Ishikawa (cell line): ENCODE measurements at regions not wholly inside any gene's neighbourhood (a gene's known extent, or its start where the extent isn't known, plus 50 kb on each side); places are given as distances from the start of the nearest gene placed in this dataset.

Experiments
- CEBPB ChIP-seq: IDR thresholded peaks from 2 replicates; pipeline ENCODE4 v1.6.1; 2012
- CREB1 ChIP-seq: IDR thresholded peaks from 2 replicates; pipeline ENCODE4 v1.6.1; 2012; ENCODE audit warnings: low read depth
- EGR1 ChIP-seq: IDR thresholded peaks from 2 replicates; pipeline ENCODE4 v1.6.1; 2012
- EP300 ChIP-seq: IDR thresholded peaks from 2 replicates; pipeline ENCODE4 v1.6.1; 2012; ENCODE audit warnings: borderline replicate concordance
- FOXM1 ChIP-seq: IDR thresholded peaks from 2 replicates; pipeline ENCODE4 v1.6.1; 2012; ENCODE audit warnings: low read depth, borderline replicate concordance
- NFIC ChIP-seq: IDR thresholded peaks from 2 replicates; pipeline ENCODE4 v1.6.1; 2012
- RAD21 ChIP-seq: IDR thresholded peaks from 2 replicates; pipeline ENCODE4 v1.6.1; 2012; ENCODE audit warnings: low read depth
- TAF1 ChIP-seq: IDR thresholded peaks from 2 replicates; pipeline ENCODE4 v1.6.1; 2012; ENCODE audit warnings: low read depth, mild to moderate bottlenecking
- TCF12 ChIP-seq: IDR thresholded peaks from 2 replicates; pipeline ENCODE4 v1.6.1; 2012; ENCODE audit warnings: low read depth
- TEAD4 ChIP-seq: IDR thresholded peaks from 2 replicates; pipeline ENCODE4 v1.6.1; 2012
- YY1 ChIP-seq: IDR thresholded peaks from 2 replicates; pipeline ENCODE4 v1.6.1; 2012; ENCODE audit warnings: low read depth
- ZBTB7A ChIP-seq: IDR thresholded peaks from 2 replicates; pipeline ENCODE4 v1.6.1; 2012; ENCODE audit warnings: low read depth
- TF ChIP-seq, protein P1 (sequence below): IDR thresholded peaks from 2 replicates; pipeline ENCODE4 v1.6.1; 2012
- TF ChIP-seq, protein P2 (sequence below): IDR thresholded peaks from 2 replicates; pipeline ENCODE4 v1.6.1; 2012
- TF ChIP-seq, protein P3 (sequence below): IDR thresholded peaks from 2 replicates; pipeline ENCODE4 v1.6.1; 2012; ENCODE audit warnings: low read depth, mild to moderate bottlenecking

DNA sequence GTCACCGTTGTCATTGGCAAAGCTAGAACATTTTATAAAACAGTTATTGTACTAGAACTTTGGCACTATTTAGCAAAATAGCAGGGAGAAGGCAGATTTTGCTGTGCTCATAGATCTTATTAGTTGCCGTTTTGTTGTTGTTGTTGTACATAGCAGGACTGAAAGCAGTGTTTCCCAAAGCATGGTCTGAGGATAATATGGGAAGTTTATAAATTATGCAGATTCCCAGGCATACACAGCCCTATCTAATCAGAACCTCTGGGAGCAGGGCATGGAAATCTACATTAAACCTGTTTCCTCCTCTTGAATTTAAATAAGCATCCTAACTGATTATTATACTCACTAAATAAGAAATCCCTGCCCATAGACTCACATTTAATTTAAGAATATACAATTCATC, 87.9 kb downstream of the RAP2B start:
- TF ChIP-seq NFIC, result no peak
- TF ChIP-seq, protein P1, sequence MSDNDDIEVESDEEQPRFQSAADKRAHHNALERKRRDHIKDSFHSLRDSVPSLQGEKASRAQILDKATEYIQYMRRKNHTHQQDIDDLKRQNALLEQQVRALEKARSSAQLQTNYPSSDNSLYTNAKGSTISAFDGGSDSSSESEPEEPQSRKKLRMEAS, result no peak
- no peak for TF ChIP-seq EP300
- no peak for TF ChIP-seq ZBTB7A
- no peak for TF ChIP-seq RAD21
- no peak for TF ChIP-seq YY1
- TF ChIP-seq CREB1, result no peak

DNA sequence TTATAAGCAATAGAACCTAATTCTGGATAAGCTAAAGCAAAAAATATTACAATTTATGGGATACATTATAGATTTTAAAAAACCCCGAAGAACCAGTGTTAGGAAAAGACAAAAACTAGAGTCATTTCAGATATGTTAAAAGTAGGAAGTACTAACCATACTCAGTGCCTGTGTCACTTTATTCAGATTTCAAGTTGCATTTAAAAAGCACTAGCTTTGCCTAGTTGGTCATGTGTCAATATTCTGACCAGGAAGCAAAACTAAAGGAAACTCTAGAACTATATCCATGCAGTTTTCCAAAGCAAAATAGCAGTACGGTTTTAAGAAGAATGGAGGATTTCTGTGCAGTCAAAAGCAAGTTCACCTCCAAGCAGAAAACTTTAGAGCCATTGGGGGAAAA, 88.4 kb downstream of the RAP2B start:
- no peak for TF ChIP-seq TEAD4

DNA sequence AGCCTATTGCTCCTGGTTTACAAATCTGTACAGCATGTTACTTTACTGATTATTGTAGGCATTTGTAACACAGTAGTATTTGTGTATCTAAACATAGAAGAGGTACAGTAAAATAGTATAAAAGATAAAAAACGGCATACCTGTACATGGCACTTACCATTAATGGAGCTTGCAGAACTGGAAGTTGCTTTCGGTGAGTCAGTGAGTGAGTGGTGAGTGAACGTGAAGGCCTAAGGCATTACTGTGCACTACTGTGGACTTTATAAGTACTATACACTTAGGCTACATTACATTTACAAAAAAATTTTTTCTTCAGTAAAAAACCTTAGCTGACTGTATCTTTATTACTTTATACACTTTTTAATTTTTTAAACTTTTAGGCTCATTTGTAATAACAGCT, 90.9 kb downstream of the RAP2B start:
- TF ChIP-seq TEAD4 (no peak), YY1 (no peak)

DNA sequence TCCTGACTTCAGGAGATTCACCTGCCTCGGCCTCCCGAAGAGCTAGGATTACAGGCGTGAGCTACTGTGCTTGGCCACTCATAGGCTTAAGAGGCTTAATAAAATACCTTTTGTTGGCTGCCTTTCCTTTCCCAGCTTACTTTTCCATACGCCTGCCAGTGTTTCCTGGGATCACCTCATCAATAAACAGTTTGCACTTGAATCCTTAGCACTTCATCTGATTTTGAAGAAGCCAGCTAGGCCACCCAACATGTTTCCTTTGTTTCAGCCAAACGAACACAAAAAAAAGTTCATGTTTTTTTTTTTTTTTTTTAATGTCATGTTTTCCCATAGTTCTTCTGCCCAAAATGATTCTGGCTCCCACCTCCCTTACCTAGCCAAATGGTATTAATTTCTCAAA, 92.3 kb downstream of the RAP2B start:
- TF ChIP-seq TAF1, result no peak
- TF ChIP-seq, protein P2, sequence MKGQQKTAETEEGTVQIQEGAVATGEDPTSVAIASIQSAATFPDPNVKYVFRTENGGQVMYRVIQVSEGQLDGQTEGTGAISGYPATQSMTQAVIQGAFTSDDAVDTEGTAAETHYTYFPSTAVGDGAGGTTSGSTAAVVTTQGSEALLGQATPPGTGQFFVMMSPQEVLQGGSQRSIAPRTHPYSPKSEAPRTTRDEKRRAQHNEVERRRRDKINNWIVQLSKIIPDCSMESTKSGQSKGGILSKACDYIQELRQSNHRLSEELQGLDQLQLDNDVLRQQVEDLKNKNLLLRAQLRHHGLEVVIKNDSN, result no peak
- TF ChIP-seq FOXM1, result no peak
- TF ChIP-seq ZBTB7A, result no peak
- TF ChIP-seq CEBPB, result no peak
- no peak for TF ChIP-seq CREB1
- no peak for TF ChIP-seq TCF12
- no peak for TF ChIP-seq YY1
- no peak for TF ChIP-seq EP300

DNA sequence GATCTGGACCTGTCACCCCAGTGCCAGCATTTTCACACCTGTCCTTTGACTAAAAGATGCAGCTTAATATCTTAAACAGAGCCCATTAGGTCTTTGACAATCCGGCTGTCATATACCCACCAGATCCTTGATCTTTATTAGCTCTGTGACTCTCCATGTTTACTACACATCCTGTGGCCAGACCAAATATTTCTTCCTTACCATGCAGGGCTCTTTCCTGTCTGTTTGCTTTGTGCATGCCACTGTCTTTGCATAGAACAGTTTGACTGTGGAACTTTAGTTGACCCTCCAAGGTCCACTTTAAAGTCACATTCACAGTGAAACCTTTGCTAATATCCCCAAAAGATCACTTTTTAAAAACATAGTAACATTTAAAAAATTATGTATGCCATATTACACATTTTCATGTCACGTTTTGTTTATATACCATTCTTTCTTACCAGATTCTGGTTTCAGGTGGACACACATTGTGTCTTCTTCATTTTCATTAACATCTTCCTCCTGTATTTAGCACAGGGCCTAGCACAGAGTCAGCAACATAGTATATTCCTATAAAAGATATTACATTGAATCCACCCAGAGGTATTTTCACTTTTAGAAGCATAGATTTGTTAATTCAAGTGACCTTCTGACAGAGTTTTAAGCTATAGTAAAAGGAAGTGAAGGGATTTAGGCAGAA, 95.8 kb downstream of the RAP2B start:
- no peak for TF ChIP-seq EP300
- no peak for TF ChIP-seq TAF1
- no peak for TF ChIP-seq TEAD4
- no peak for TF ChIP-seq CREB1
- TF ChIP-seq TCF12, result no peak
- TF ChIP-seq FOXM1, result no peak
- no peak for TF ChIP-seq NFIC
- TF ChIP-seq, protein P2, result no peak
- TF ChIP-seq RAD21, result no peak

DNA sequence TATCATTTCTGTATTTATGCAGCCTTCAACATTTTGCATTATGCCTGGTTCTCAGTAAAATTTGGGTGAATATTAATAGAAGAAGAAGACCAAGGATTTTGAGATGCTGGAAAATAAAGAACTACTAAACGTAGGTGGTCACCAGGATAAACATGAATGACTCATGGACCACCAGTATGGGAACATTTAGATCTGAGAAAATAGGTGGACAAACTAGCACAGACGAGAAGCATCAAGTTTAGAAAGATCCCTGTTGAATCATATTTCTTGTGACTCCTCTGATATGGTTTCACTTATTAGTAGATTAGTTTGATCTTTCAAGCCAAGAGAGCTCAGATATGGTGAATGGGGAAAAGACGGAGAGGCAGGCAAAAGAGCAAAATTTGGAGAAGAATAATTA, 97.9 kb downstream of the RAP2B start:
- TF ChIP-seq CREB1, result no peak

DNA sequence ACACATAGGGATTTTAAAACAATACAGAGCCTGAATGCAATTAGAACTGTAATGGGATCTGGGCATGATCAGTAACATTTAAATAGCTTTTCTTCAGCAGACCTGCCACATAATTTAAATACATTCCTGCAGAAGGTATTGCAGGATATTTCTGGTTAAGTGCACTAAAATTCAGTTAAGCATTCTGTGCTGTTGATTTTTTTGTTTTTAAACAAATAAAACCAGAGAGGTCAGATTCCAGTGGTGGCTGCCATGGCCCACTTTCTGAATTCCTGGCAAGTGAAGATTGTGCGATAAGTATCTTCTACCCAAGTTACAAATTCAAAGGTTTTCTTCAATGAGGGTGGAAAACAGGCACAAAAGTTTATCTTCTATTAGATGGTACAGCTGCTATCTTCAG, 98.7 kb downstream of the RAP2B start:
- TF ChIP-seq TEAD4, result no peak
- TF ChIP-seq EGR1, result no peak
- TF ChIP-seq, protein P1, result no peak

DNA sequence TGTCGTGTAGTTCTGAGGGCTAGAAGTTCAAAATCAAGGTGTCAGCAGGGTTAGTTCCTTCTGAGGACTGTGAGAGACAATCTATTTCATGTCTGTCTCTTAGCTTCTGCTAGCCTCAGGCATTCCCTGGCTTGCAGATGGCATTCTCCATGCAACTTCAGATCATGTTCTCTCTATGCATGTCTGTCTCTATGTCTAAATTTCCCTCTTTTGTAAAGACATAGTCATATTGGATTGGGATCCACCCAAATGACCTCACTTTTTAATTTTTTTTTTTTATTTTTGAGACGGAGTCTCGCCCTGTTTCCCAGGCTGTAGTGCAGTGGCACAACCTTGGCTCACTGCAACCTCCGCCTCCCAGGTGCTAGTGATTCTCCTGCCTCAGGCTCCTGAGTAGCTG, 104.6 kb downstream of the RAP2B start:
- TF ChIP-seq TCF12, result no peak
- TF ChIP-seq, protein P1, result no peak
- TF ChIP-seq CEBPB, result no peak
- TF ChIP-seq TAF1, result no peak
- no peak for TF ChIP-seq EGR1
- no peak for TF ChIP-seq NFIC
- TF ChIP-seq, protein P3, sequence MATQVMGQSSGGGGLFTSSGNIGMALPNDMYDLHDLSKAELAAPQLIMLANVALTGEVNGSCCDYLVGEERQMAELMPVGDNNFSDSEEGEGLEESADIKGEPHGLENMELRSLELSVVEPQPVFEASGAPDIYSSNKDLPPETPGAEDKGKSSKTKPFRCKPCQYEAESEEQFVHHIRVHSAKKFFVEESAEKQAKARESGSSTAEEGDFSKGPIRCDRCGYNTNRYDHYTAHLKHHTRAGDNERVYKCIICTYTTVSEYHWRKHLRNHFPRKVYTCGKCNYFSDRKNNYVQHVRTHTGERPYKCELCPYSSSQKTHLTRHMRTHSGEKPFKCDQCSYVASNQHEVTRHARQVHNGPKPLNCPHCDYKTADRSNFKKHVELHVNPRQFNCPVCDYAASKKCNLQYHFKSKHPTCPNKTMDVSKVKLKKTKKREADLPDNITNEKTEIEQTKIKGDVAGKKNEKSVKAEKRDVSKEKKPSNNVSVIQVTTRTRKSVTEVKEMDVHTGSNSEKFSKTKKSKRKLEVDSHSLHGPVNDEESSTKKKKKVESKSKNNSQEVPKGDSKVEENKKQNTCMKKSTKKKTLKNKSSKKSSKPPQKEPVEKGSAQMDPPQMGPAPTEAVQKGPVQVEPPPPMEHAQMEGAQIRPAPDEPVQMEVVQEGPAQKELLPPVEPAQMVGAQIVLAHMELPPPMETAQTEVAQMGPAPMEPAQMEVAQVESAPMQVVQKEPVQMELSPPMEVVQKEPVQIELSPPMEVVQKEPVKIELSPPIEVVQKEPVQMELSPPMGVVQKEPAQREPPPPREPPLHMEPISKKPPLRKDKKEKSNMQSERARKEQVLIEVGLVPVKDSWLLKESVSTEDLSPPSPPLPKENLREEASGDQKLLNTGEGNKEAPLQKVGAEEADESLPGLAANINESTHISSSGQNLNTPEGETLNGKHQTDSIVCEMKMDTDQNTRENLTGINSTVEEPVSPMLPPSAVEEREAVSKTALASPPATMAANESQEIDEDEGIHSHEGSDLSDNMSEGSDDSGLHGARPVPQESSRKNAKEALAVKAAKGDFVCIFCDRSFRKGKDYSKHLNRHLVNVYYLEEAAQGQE, result no peak
- no peak for TF ChIP-seq FOXM1
